RWPE2 (cell line): ENCODE measurements at regions not wholly inside any gene's neighbourhood (a gene's known extent, or its start where the extent isn't known, plus 50 kb on each side); places are given as distances from the start of the nearest gene placed in this dataset.

Source experiments
- ATAC-seq: fragments of 200-7000 bp; cut with Tn5 transposase; 3 replicates; pipeline ENCODE4 v1.9.1; 2021; ENCODE audit warnings: low read depth
- DNase-seq: peaks from one replicate; pipeline ENCODE4 v3.0.0-alpha.2; 2020; ENCODE audit warnings: low spot score
- H3K27ac ChIP-seq: fragments of 450-650 bp; 2 replicates; pipeline ENCODE4 v1.5.1; 2017; ENCODE audit warnings: mild to moderate bottlenecking; ENCODE audit not compliant: poor library complexity, severe bottlenecking
- H3K27me3 ChIP-seq: fragments of 250-450 bp; sonication (Bioruptor Pico); 2 replicates; pipeline ENCODE4 v1.5.1; 2021; ENCODE audit warnings: mild to moderate bottlenecking, moderate library complexity; ENCODE audit not compliant: insufficient read depth, poor library complexity, severe bottlenecking
- H3K36me3 ChIP-seq: fragments of 250-450 bp; sonication (Bioruptor Pico); 2 replicates; pipeline ENCODE4 v1.5.1; 2020; ENCODE audit warnings: low read depth, mild to moderate bottlenecking, moderate library complexity
- H3K4me1 ChIP-seq: fragments of 250-450 bp; sonication (Bioruptor Pico); 2 replicates; pipeline ENCODE4 v1.5.1; 2021; ENCODE audit warnings: mild to moderate bottlenecking, moderate library complexity; ENCODE audit not compliant: insufficient read depth, poor library complexity, severe bottlenecking
- H3K4me3 ChIP-seq: fragments of 250-450 bp; sonication (Bioruptor Pico); 2 replicates; pipeline ENCODE4 v1.5.1; 2021; ENCODE audit warnings: mild to moderate bottlenecking, moderate library complexity; ENCODE audit not compliant: severe bottlenecking
- H3K9me3 ChIP-seq: fragments of 250-450 bp; sonication (Bioruptor Pico); 2 replicates; pipeline ENCODE4 v1.5.1; 2021; ENCODE audit warnings: mild to moderate bottlenecking, moderate library complexity; ENCODE audit not compliant: severe bottlenecking
- CTCF ChIP-seq: fragments of 450-650 bp; IDR thresholded peaks from one replicate; pipeline ENCODE4 v1.5.1; 2017; ENCODE audit warnings: mild to moderate bottlenecking, moderate library complexity; ENCODE audit not compliant: poor library complexity, severe bottlenecking

- Histone ChIP-seq H3K4me1 (no peaks in the 10 kb centered on the region), H3K9me3 (no peaks in the 10 kb centered on the region), H3K27me3 (no peaks in the 10 kb centered on the region), H3K36me3 (no peaks in the 10 kb centered on the region), H3K4me3 (no peak overlapping the region), H3K27ac (no peak overlapping the region)
- ATAC-seq (no peak), DNase-seq (no peak)
- TF ChIP-seq CTCF, result no peak
These were observed 220.0 kb downstream of the FIGN start for GRCh38 chr2:163515836-163516235.

- no peak overlapping the region for H3K4me3 ChIP-seq
- ATAC-seq (no peak), DNase-seq (no peak)
- H3K9me3 ChIP-seq, result no peaks in the 10 kb centered on the region
- H3K36me3 ChIP-seq, result no peaks in the 10 kb centered on the region
- no peak for TF ChIP-seq CTCF
- H3K27ac ChIP-seq, result no peak overlapping the region
- no peaks in the 10 kb centered on the region for H3K4me1 ChIP-seq
- H3K27me3 ChIP-seq, result peaks cover 3% of the 10 kb centered on the region
These were observed 230.5 kb downstream of the FIGN start for GRCh38 chr2:163505281-163505680.

- no peaks in the 10 kb centered on the region for H3K36me3 ChIP-seq
- ATAC-seq (no peak), DNase-seq (no peak)
- no peaks in the 10 kb centered on the region for H3K9me3 ChIP-seq
- H3K27me3 ChIP-seq, result no peaks in the 10 kb centered on the region
- H3K4me1 ChIP-seq, result no peaks in the 10 kb centered on the region
- no peak for TF ChIP-seq CTCF
- H3K4me3 ChIP-seq, result no peak overlapping the region
- no peak overlapping the region for H3K27ac ChIP-seq
These were observed 242.2 kb downstream of the FIGN start for GRCh38 chr2:163493359-163494298.

- ATAC-seq (no peak), DNase-seq (no peak)
- Histone ChIP-seq H3K4me1 (no peaks in the 10 kb centered on the region), H3K9me3 (no peaks in the 10 kb centered on the region), H3K27me3 (no peaks in the 10 kb centered on the region), H3K36me3 (no peaks in the 10 kb centered on the region), H3K27ac (no peak overlapping the region), H3K4me3 (no peak overlapping the region)
- TF ChIP-seq CTCF, result no peak
These were observed 244.0 kb downstream of the FIGN start for GRCh38 chr2:163491850-163492249.

- ATAC-seq (no peak), DNase-seq (no peak)
- no peaks in the 10 kb centered on the region for H3K36me3 ChIP-seq
- H3K27me3 ChIP-seq, result no peaks in the 10 kb centered on the region
- H3K9me3 ChIP-seq, result no peaks in the 10 kb centered on the region
- H3K27ac ChIP-seq, result no peak overlapping the region
- TF ChIP-seq CTCF, result no peak
- H3K4me3 ChIP-seq, result no peak overlapping the region
- no peaks in the 10 kb centered on the region for H3K4me1 ChIP-seq
These were observed 245.5 kb downstream of the FIGN start for GRCh38 chr2:163490281-163490680.
